ENCODE measurements at regions not wholly inside any gene's neighbourhood (a gene's known extent, or its start where the extent isn't known, plus 50 kb on each side); places are given as distances from the start of the nearest gene placed in this dataset.

DNA sequence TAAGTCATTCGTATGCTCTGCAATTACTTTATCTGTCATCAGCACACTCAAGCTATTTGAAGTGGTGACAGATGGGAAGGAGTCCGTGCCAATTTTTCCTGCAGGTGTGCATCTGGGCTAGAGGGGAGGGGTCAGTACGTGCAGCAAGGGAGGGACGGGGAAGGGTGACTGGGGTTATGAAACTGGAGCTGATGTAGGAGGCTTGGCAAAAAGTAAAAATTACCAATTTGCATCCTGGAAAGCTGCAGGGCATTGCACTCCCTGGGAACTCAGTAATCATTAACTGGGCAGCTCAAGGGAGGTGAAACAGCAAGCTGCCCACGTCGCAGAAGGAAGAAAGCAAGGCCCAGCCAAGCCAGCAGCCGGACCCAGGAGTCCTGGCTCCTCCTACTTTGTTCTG, 87.1 kb upstream of the TMEM45B start:
- no peak for ATAC-seq

GRCh38 chr11:129729216-129729615, 86.4 kb upstream of the TMEM45B start:
- TF ChIP-seq GLIS3 (CRISPR knock-in tag; IDR thresholded peaks at IDR 0.05) (no peak), TCF4 (CRISPR knock-in tag; IDR thresholded peaks at IDR 0.05; ENCODE audit: borderline replicate concordance) (no peak), ARNTL (CRISPR knock-in tag; IDR thresholded peaks at IDR 0.05; ENCODE audit: borderline replicate concordance, low read depth) (no peak), TOX (CRISPR knock-in tag; IDR thresholded peaks at IDR 0.05; ENCODE audit: borderline replicate concordance) (no peak), ISL1 (CRISPR knock-in tag; IDR thresholded peaks at IDR 0.05) (no peak), RARB (CRISPR knock-in tag; IDR thresholded peaks at IDR 0.05) (no peak), ZC3H10 (CRISPR knock-in tag; IDR thresholded peaks at IDR 0.05) (no peak), CREB5 (CRISPR knock-in tag; IDR thresholded peaks at IDR 0.05; ENCODE audit: low read depth) (no peak), ZFP30 (CRISPR knock-in tag; IDR thresholded peaks at IDR 0.05) (no peak), PATZ1 (CRISPR knock-in tag; IDR thresholded peaks at IDR 0.05; ENCODE audit: borderline replicate concordance) (no peak)
- no peak for ATAC-seq

More for the DNA sequence above, 87.1 kb upstream of the TMEM45B start:
- no peak for TF ChIP-seq ZFP30 (CRISPR knock-in tag; IDR thresholded peaks at IDR 0.05)
- no peak for TF ChIP-seq SNAI2 (CRISPR knock-in tag; IDR thresholded peaks at IDR 0.05)
- no peak for TF ChIP-seq ESRRG (CRISPR knock-in tag; IDR thresholded peaks at IDR 0.05)
- TF ChIP-seq ZNF70 (CRISPR knock-in tag; IDR thresholded peaks at IDR 0.05): no peak

GRCh38 chr11:129729823-129730222, 85.8 kb upstream of the TMEM45B start:
- ATAC-seq: no peak
- TF ChIP-seq RARB (CRISPR knock-in tag; IDR thresholded peaks at IDR 0.05) (no peak), TCF4 (CRISPR knock-in tag; IDR thresholded peaks at IDR 0.05; ENCODE audit: borderline replicate concordance) (no peak), ARNTL (CRISPR knock-in tag; IDR thresholded peaks at IDR 0.05; ENCODE audit: borderline replicate concordance, low read depth) (no peak), SNAI2 (CRISPR knock-in tag; IDR thresholded peaks at IDR 0.05) (no peak), ISL1 (CRISPR knock-in tag; IDR thresholded peaks at IDR 0.05) (no peak), BACH2 (CRISPR knock-in tag; IDR thresholded peaks at IDR 0.05; ENCODE audit: borderline replicate concordance) (no peak), PPARA (CRISPR knock-in tag; IDR thresholded peaks at IDR 0.05; ENCODE audit: borderline replicate concordance) (no peak), GLIS3 (CRISPR knock-in tag; IDR thresholded peaks at IDR 0.05) (no peak)
- TF ChIP-seq, protein P1, sequence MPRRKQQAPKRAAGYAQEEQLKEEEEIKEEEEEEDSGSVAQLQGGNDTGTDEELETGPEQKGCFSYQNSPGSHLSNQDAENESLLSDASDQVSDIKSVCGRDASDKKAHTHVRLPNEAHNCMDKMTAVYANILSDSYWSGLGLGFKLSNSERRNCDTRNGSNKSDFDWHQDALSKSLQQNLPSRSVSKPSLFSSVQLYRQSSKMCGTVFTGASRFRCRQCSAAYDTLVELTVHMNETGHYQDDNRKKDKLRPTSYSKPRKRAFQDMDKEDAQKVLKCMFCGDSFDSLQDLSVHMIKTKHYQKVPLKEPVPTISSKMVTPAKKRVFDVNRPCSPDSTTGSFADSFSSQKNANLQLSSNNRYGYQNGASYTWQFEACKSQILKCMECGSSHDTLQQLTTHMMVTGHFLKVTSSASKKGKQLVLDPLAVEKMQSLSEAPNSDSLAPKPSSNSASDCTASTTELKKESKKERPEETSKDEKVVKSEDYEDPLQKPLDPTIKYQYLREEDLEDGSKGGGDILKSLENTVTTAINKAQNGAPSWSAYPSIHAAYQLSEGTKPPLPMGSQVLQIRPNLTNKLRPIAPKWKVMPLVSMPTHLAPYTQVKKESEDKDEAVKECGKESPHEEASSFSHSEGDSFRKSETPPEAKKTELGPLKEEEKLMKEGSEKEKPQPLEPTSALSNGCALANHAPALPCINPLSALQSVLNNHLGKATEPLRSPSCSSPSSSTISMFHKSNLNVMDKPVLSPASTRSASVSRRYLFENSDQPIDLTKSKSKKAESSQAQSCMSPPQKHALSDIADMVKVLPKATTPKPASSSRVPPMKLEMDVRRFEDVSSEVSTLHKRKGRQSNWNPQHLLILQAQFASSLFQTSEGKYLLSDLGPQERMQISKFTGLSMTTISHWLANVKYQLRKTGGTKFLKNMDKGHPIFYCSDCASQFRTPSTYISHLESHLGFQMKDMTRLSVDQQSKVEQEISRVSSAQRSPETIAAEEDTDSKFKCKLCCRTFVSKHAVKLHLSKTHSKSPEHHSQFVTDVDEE (CRISPR knock-in tag; IDR thresholded peaks at IDR 0.05): no peak

DNA sequence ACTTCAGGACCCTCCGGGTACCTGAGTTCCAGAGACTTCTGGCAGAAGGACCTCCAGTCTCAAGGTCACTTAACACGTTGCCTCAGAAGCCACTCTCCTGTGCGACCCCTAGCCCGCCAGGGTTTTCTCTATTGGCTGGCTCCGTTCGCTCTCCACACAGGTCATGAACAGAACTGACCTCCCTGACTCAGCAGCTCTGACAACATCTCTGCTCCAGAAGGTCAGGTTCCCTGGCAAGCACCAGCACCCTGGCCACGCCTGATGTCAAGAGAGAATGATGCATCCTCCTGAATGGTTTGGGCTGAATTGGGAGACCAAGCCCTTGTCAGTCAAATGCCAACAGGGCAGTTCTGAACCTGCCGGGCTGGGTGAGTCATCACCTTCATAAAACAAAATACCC, 84.3 kb upstream of the TMEM45B start:
- TF ChIP-seq ZNF8 (CRISPR knock-in tag; IDR thresholded peaks at IDR 0.05): no peak
- no peak for TF ChIP-seq PATZ1 (CRISPR knock-in tag; IDR thresholded peaks at IDR 0.05; ENCODE audit: borderline replicate concordance)
- TF ChIP-seq ZFP30 (CRISPR knock-in tag; IDR thresholded peaks at IDR 0.05): no peak
- TF ChIP-seq, protein P1 (CRISPR knock-in tag; IDR thresholded peaks at IDR 0.05): no peak
- no peak for ATAC-seq
